Liver (tissue), 8 donors: ENCODE measurements at regions not wholly inside any gene's neighbourhood (a gene's known extent, or its start where the extent isn't known, plus 50 kb on each side); places are given as distances from the start of the nearest gene placed in this dataset.

Source experiments
- DNase-seq: peaks from one replicate; pipeline ENCODE4 v3.0.0-alpha.2; 2017; ENCODE audit warnings: low spot score
- H3K27ac ChIP-seq, 2 donors: one replicate each; pipeline ENCODE4 v1.7.0; 2013; ENCODE audit warnings: inconsistent platforms in 2 of 2, low read length in 2 of 2, control low read depth in 1 of 2, low read depth in 1 of 2, mild to moderate bottlenecking in 1 of 2
- H3K27me3 ChIP-seq, 4 donors: one replicate each; pipeline versions ENCODE4 v1.6.1 to v1.7.0; 2013; ENCODE audit warnings: low read length in 3 of 4, inconsistent platforms in 1 of 4, mild to moderate bottlenecking in 1 of 4, moderate library complexity in 1 of 4; ENCODE audit not compliant: control insufficient read depth in 4 of 4, insufficient read depth in 4 of 4
- H3K36me3 ChIP-seq, 4 donors: one replicate each; pipeline versions ENCODE4 v1.6.1 to v1.7.0; 2013; ENCODE audit warnings: low read length in 3 of 4, mild to moderate bottlenecking in 3 of 4, low read depth in 1 of 4, moderate library complexity in 1 of 4; ENCODE audit not compliant: control insufficient read depth in 4 of 4, insufficient read depth in 3 of 4
- H3K4me1 ChIP-seq, 4 donors: one replicate each; pipeline versions ENCODE4 v1.6.1 to v1.7.0; 2013; ENCODE audit warnings: low read length in 3 of 4, mild to moderate bottlenecking in 3 of 4, moderate library complexity in 1 of 4; ENCODE audit not compliant: control insufficient read depth in 4 of 4, insufficient read depth in 4 of 4
- H3K4me3 ChIP-seq, 3 donors: one replicate each; pipeline versions ENCODE4 v1.6.1 to v1.7.0; 2013; ENCODE audit warnings: low read length in 3 of 3, control low read depth in 1 of 3, low read depth in 1 of 3, mild to moderate bottlenecking in 1 of 3
- H3K9ac ChIP-seq, 2 donors: one replicate each; pipeline ENCODE4 v1.7.0; 2013; ENCODE audit warnings: low read length in 2 of 2, mild to moderate bottlenecking in 2 of 2, moderate library complexity in 2 of 2, control low read depth in 1 of 2, low read depth in 1 of 2
- H3K9me3 ChIP-seq, 4 donors: one replicate each; pipeline versions ENCODE4 v1.6.1 to v1.7.0; 2013; ENCODE audit warnings: low read length in 3 of 4; ENCODE audit not compliant: control insufficient read depth in 4 of 4
- EGR1 ChIP-seq, 2 donors: IDR thresholded peaks; 2 replicates each; pipeline ENCODE4 v1.6.1; 2016 to 2018; ENCODE audit warnings: antibody characterized with exemption in 2 of 2, low read depth in 2 of 2
- FOXA1 ChIP-seq: IDR thresholded peaks from 2 replicates; pipeline ENCODE4 v1.6.1; 2016; ENCODE audit warnings: antibody characterized with exemption
- FOXA2 ChIP-seq: IDR thresholded peaks from 2 replicates; pipeline ENCODE4 v1.6.1; 2016; ENCODE audit warnings: antibody characterized with exemption
- GABPA ChIP-seq, 2 donors: IDR thresholded peaks in 1 of 2; conservative IDR thresholded peaks in 1 of 2; 2 replicates each; pipeline ENCODE4 v1.6.1; 2016; ENCODE audit warnings: antibody characterized with exemption in 2 of 2, mild to moderate bottlenecking in 1 of 2, moderate library complexity in 1 of 2
- HNF4A ChIP-seq, 2 donors: conservative IDR thresholded peaks; 2 replicates each; pipeline ENCODE4 v1.6.1; 2016; ENCODE audit warnings: antibody characterized with exemption in 2 of 2, mild to moderate bottlenecking in 2 of 2
- HNF4G ChIP-seq: IDR thresholded peaks from 2 replicates; pipeline ENCODE4 v1.6.1; 2016; ENCODE audit warnings: antibody characterized with exemption
- JUND ChIP-seq, 2 donors: IDR thresholded peaks; 2 replicates each; pipeline ENCODE4 v1.6.1; 2016; ENCODE audit warnings: antibody characterized with exemption in 2 of 2
- MAX ChIP-seq: IDR thresholded peaks from 2 replicates; pipeline ENCODE4 v1.6.1; 2016; ENCODE audit warnings: antibody characterized with exemption
- NR2F2 ChIP-seq: IDR thresholded peaks from 2 replicates; pipeline ENCODE4 v1.6.1; 2016; ENCODE audit warnings: antibody characterized with exemption
- RAD21 ChIP-seq, 2 donors: IDR thresholded peaks; 2 replicates each; pipeline ENCODE4 v1.6.1; 2016; ENCODE audit warnings: antibody characterized with exemption in 2 of 2, mild to moderate bottlenecking in 2 of 2
- RXRA ChIP-seq, 2 donors: IDR thresholded peaks; 2 replicates each; pipeline ENCODE4 v1.6.1; 2017 to 2018; ENCODE audit warnings: antibody characterized with exemption in 2 of 2, mild to moderate bottlenecking in 1 of 2
- SP1 ChIP-seq: IDR thresholded peaks from 2 replicates; pipeline ENCODE4 v1.6.1; 2018; ENCODE audit warnings: antibody characterized with exemption, mild to moderate bottlenecking
- TAF1 ChIP-seq: conservative IDR thresholded peaks from 2 replicates; pipeline ENCODE4 v1.6.1; 2016; ENCODE audit warnings: antibody characterized with exemption, mild to moderate bottlenecking
- YY1 ChIP-seq: IDR thresholded peaks from 2 replicates; pipeline ENCODE4 v1.6.1; 2016; ENCODE audit warnings: antibody characterized with exemption, mild to moderate bottlenecking
- WGBS: extraction: QIAGEN DNeasy Blood & Tissue Kit; methylation state at CpG from one replicate; pipeline ENCODE4 v1.1.7; 2013; 5-methylcytosine and 5-hydroxymethylcytosine counted together
- TF ChIP-seq, protein P1 (sequence below): IDR thresholded peaks from 2 replicates; pipeline ENCODE4 v1.6.1; 2016; ENCODE audit warnings: antibody characterized with exemption
- TF ChIP-seq, protein P2 (sequence below): fragments of 150-350 bp; IDR thresholded peaks from 2 replicates; pipeline ENCODE4 v1.5.1; 2017; ENCODE audit warnings: improper control_type of control experiment, low read depth, low read length; ENCODE audit not compliant: missing input control
- TF ChIP-seq, protein P3 (sequence below): IDR thresholded peaks from 2 replicates; pipeline ENCODE4 v1.6.1; 2016; ENCODE audit warnings: antibody characterized with exemption, mild to moderate bottlenecking
- TF ChIP-seq, protein P4 (sequence below): IDR thresholded peaks from 2 replicates; pipeline ENCODE4 v1.6.1; 2016; ENCODE audit warnings: antibody characterized with exemption
- donor health status: healthy.
- donor health status: healthy.
- donor health status: healthy.
- donor health status: healthy.
- donor health status: healthy.

DNA sequence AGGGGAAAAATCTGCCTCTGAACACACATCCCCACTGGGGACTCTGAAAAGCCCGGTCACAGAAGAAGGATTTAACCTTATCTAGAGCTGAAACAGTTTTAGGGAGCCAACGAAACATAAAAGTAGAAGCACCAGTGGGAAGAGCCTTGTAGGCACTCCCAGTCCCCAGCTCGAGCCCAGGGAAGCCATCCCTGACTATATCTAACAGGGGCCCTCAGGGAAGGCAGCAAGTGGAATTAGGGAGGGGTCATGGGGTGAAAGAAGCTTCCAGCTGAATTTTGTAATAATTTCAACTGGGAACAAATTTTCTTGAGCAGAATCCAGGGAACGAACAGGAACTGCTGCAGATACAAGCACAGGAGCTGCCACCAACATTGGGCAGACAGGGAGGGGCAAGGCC, 127.8 kb downstream of the BMP4 start:
- Histone ChIP-seq H3K4me3 (no peak overlapping the region), H3K27ac (no peak overlapping the region), H3K4me1 (no peaks in the 10 kb centered on the region), H3K36me3 (no peaks in the 10 kb centered on the region), H3K9me3 (no peaks in the 10 kb centered on the region), H3K27me3 (no peaks in the 10 kb centered on the region), H3K9ac (no peak overlapping the region)
- 69% methylated on average over 4 of the region's 4 CpGs for WGBS
- TF ChIP-seq FOXA2 (no peak), TAF1 (no peak), YY1 (no peak), SP1 (no peak), RAD21 (IDR thresholded peaks at IDR 0.05) (no peak), HNF4A (conservative IDR thresholded peaks at IDR 0.05) (no peak)
- TF ChIP-seq, protein P1, sequence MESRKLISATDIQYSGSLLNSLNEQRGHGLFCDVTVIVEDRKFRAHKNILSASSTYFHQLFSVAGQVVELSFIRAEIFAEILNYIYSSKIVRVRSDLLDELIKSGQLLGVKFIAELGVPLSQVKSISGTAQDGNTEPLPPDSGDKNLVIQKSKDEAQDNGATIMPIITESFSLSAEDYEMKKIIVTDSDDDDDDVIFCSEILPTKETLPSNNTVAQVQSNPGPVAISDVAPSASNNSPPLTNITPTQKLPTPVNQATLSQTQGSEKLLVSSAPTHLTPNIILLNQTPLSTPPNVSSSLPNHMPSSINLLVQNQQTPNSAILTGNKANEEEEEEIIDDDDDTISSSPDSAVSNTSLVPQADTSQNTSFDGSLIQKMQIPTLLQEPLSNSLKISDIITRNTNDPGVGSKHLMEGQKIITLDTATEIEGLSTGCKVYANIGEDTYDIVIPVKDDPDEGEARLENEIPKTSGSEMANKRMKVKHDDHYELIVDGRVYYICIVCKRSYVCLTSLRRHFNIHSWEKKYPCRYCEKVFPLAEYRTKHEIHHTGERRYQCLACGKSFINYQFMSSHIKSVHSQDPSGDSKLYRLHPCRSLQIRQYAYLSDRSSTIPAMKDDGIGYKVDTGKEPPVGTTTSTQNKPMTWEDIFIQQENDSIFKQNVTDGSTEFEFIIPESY, result no peak
- TF ChIP-seq, protein P2, sequence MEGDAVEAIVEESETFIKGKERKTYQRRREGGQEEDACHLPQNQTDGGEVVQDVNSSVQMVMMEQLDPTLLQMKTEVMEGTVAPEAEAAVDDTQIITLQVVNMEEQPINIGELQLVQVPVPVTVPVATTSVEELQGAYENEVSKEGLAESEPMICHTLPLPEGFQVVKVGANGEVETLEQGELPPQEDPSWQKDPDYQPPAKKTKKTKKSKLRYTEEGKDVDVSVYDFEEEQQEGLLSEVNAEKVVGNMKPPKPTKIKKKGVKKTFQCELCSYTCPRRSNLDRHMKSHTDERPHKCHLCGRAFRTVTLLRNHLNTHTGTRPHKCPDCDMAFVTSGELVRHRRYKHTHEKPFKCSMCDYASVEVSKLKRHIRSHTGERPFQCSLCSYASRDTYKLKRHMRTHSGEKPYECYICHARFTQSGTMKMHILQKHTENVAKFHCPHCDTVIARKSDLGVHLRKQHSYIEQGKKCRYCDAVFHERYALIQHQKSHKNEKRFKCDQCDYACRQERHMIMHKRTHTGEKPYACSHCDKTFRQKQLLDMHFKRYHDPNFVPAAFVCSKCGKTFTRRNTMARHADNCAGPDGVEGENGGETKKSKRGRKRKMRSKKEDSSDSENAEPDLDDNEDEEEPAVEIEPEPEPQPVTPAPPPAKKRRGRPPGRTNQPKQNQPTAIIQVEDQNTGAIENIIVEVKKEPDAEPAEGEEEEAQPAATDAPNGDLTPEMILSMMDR, result no peak
- DNase-seq, result no peak

GRCh38 chr14:53824061-53824460, 132.6 kb downstream of the BMP4 start:
- no peak for DNase-seq
- TF ChIP-seq, protein P3, sequence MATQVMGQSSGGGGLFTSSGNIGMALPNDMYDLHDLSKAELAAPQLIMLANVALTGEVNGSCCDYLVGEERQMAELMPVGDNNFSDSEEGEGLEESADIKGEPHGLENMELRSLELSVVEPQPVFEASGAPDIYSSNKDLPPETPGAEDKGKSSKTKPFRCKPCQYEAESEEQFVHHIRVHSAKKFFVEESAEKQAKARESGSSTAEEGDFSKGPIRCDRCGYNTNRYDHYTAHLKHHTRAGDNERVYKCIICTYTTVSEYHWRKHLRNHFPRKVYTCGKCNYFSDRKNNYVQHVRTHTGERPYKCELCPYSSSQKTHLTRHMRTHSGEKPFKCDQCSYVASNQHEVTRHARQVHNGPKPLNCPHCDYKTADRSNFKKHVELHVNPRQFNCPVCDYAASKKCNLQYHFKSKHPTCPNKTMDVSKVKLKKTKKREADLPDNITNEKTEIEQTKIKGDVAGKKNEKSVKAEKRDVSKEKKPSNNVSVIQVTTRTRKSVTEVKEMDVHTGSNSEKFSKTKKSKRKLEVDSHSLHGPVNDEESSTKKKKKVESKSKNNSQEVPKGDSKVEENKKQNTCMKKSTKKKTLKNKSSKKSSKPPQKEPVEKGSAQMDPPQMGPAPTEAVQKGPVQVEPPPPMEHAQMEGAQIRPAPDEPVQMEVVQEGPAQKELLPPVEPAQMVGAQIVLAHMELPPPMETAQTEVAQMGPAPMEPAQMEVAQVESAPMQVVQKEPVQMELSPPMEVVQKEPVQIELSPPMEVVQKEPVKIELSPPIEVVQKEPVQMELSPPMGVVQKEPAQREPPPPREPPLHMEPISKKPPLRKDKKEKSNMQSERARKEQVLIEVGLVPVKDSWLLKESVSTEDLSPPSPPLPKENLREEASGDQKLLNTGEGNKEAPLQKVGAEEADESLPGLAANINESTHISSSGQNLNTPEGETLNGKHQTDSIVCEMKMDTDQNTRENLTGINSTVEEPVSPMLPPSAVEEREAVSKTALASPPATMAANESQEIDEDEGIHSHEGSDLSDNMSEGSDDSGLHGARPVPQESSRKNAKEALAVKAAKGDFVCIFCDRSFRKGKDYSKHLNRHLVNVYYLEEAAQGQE, result no peak
- TF ChIP-seq RXRA (IDR thresholded peaks at IDR 0.05), result no peak
- no peak for TF ChIP-seq EGR1 (IDR thresholded peaks at IDR 0.05; ENCODE audit: low read depth in 2 of 2)
- no peak for TF ChIP-seq FOXA2
- TF ChIP-seq, protein P1, result no peak
- TF ChIP-seq GABPA (IDR thresholded peaks at IDR 0.05 in 1 of 2, conservative IDR thresholded peaks at IDR 0.05 in 1 of 2), result no peak
- no peak for TF ChIP-seq HNF4A (conservative IDR thresholded peaks at IDR 0.05)
- no peak for TF ChIP-seq NR2F2
- no peak for TF ChIP-seq SP1
- no peak for TF ChIP-seq MAX
- no peak for TF ChIP-seq JUND (IDR thresholded peaks at IDR 0.05)
- TF ChIP-seq TAF1, result no peak
- TF ChIP-seq RAD21 (IDR thresholded peaks at IDR 0.05), result no peak
- no peak for TF ChIP-seq HNF4G
- TF ChIP-seq FOXA1, result no peak
- TF ChIP-seq YY1, result no peak
- TF ChIP-seq, protein P4, sequence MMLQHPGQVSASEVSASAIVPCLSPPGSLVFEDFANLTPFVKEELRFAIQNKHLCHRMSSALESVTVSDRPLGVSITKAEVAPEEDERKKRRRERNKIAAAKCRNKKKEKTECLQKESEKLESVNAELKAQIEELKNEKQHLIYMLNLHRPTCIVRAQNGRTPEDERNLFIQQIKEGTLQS, result no peak
- TF ChIP-seq, protein P2, result no peak
- no peak overlapping the region for H3K4me3 ChIP-seq
- H3K27me3 ChIP-seq, result no peaks in the 10 kb centered on the region
- no peaks in the 10 kb centered on the region for H3K36me3 ChIP-seq
- 90% methylated on average over 1 of the region's 1 CpG for whole genome bisulfite sequencing
- H3K4me1 ChIP-seq, result no peaks in the 10 kb centered on the region
- no peak overlapping the region for H3K27ac ChIP-seq
- no peak overlapping the region for H3K9ac ChIP-seq
- H3K9me3 ChIP-seq, result no peaks in the 10 kb centered on the region
